ACC112 (cell line): ENCODE measurements at regions not wholly inside any gene's neighbourhood (a gene's known extent, or its start where the extent isn't known, plus 50 kb on each side); places are given as distances from the start of the nearest gene placed in this dataset.

Source experiments
- H2AFZ ChIP-seq: fragments of 200-600 bp; sonication (generic); one replicate; pipeline ENCODE4 v1.6.0; 2017; ENCODE audit warnings: antibody characterized with exemption, low read length; ENCODE audit not compliant: unreplicated experiment
- H3K27ac ChIP-seq: fragments of 200-600 bp; sonication (generic); 2 replicates; pipeline ENCODE4 v1.5.1; 2014; ENCODE audit warnings: low read depth, mild to moderate bottlenecking, antibody characterized with exemption, low read length, moderate library complexity
- H3K27me3 ChIP-seq: fragments of 200-600 bp; sonication (generic); 2 replicates; pipeline ENCODE4 v1.6.1; 2014; ENCODE audit warnings: mild to moderate bottlenecking, antibody characterized with exemption, low read length, moderate library complexity, mixed read lengths; ENCODE audit not compliant: insufficient read depth
- H3K36me3 ChIP-seq: fragments of 200-600 bp; sonication (generic); 2 replicates; pipeline ENCODE4 v1.6.1; 2016; ENCODE audit warnings: mild to moderate bottlenecking, antibody characterized with exemption, low read length, moderate library complexity, mixed read lengths; ENCODE audit not compliant: insufficient read depth
- H3K4me1 ChIP-seq: fragments of 200-600 bp; sonication (generic); one replicate; pipeline ENCODE4 v1.6.1; 2016; ENCODE audit warnings: low read length, mixed read lengths; ENCODE audit not compliant: insufficient read depth, unreplicated experiment, control insufficient read depth
- H3K4me3 ChIP-seq: fragments of 200-600 bp; sonication (generic); 2 replicates; pipeline ENCODE4 v1.5.1; 2014; ENCODE audit warnings: mild to moderate bottlenecking, low read depth, low read length
- H3K79me2 ChIP-seq: fragments of 200-600 bp; sonication (generic); one replicate; pipeline ENCODE4 v1.6.0; 2016; ENCODE audit warnings: low read length; ENCODE audit not compliant: control insufficient read depth, unreplicated experiment, insufficient read depth

DNA sequence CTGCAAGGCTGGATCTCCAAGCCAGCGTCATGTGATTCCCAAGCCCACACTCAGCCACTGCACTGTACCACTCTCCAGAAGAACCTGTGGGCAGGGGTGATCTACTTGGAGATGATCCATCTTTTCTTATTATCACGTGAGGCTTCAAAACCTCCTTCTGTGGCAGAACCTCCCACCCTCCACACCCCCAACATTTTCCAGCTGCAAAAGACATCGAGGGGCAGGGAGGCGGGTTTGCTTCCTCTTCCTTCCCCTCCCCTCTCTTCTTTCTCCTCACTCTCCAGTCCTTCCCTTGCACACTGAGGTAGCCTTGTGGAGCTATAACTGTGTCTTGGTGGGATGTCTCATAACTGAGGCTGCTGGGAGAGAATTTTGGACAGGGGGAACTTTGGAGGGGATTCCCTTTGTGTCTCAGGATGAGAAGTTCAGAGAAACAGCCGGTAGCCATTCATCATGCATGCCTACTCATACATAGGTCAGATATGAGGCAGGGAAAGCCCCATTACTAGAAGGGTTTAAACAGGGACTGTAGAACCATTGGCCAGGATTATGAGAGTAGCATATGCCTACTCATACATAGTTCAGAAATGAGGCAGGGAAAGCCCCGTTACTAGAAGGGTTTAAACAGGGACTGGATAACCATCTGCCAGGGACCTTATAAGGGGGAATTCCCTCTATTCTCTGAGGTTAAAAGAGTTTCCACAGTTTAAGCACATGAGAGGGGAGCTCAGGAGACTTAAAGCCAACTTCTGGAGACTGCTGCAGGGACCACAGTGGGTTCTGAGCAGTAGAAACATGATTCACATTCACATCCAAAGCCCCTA is 420.7 kb upstream of the CADM1 start:
- H3K27ac ChIP-seq: no peak overlapping the region
- H3K36me3 ChIP-seq: no peaks in the 10 kb centered on the region
- no peaks in the 10 kb centered on the region for H3K27me3 ChIP-seq
- H3K4me1 ChIP-seq: no peaks in the 10 kb centered on the region
- no peak overlapping the region for H3K4me3 ChIP-seq
- no peak overlapping the region for H2AFZ ChIP-seq
- H3K79me2 ChIP-seq: no peaks in the 10 kb centered on the region

DNA sequence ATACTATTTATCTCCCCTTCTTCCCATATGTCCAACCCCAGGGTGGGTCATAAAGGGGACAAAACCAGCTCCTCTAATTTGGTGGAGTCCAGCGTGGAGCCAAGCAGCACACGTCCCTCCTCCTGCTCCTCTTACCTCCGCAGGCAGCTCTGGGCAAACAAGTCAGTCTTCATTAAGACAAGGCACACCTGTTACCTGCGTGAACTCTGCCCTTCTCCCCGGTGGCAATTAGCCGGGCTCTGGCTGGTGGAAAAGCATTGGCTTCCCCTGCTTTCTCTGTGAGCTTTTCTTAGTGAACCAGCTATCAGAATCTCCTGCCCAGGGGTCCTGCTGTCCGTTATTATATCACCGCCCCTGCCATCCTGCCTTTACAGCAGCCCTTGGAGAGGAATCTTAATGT is 418.7 kb upstream of the CADM1 start:
- Histone ChIP-seq H3K36me3 (no peaks in the 10 kb centered on the region), H3K79me2 (no peaks in the 10 kb centered on the region), H3K4me1 (no peaks in the 10 kb centered on the region), H3K4me3 (no peak overlapping the region), H3K27ac (no peak overlapping the region), H2AFZ (no peak overlapping the region), H3K27me3 (no peaks in the 10 kb centered on the region)

DNA sequence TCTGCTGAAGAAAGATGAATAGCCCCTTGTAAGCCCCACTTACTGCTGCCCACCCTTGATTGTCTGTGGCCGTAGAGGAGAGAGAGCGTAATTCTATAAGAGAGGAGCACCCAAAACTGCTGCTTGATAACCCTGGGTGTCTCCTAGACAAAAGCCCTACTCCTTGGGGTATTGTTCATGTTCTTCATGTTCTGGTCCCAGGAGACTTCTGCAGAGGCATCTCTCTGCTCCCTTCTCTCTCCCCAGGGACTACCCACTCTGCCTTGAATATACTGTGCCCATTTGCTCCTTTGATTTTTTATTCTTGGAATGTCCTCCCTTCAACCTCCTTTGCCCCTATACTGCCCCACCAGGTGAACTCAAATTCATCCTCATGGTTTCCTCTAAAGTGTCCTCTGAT is 417.8 kb upstream of the CADM1 start:
- no peaks in the 10 kb centered on the region for H3K36me3 ChIP-seq
- H3K27me3 ChIP-seq: no peaks in the 10 kb centered on the region
- no peak overlapping the region for H2AFZ ChIP-seq
- no peaks in the 10 kb centered on the region for H3K79me2 ChIP-seq
- no peak overlapping the region for H3K27ac ChIP-seq
- no peaks in the 10 kb centered on the region for H3K4me1 ChIP-seq
- no peak overlapping the region for H3K4me3 ChIP-seq

DNA sequence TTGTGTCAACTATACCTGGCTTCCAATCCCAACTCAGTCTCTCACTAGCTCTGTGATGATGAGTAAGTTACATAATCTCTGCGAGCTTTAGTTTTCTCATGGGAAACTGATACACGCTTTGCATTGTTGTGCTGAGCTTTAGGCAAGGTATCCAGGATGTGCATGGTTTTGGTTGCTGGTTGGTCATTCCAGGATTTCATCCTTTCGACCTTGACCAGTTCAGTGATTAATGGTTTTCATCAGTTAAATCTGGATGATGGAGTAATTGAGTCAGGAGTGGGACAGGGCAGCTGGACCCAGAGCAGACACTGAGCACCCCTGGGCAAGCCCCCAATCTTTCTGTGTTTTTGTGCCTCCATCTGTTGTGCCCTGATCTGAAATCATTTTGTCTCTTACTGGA is 417.3 kb upstream of the CADM1 start:
- Histone ChIP-seq H3K27ac (no peak overlapping the region), H2AFZ (no peak overlapping the region), H3K36me3 (no peaks in the 10 kb centered on the region), H3K4me3 (no peak overlapping the region), H3K27me3 (no peaks in the 10 kb centered on the region), H3K4me1 (no peaks in the 10 kb centered on the region), H3K79me2 (no peaks in the 10 kb centered on the region)

DNA sequence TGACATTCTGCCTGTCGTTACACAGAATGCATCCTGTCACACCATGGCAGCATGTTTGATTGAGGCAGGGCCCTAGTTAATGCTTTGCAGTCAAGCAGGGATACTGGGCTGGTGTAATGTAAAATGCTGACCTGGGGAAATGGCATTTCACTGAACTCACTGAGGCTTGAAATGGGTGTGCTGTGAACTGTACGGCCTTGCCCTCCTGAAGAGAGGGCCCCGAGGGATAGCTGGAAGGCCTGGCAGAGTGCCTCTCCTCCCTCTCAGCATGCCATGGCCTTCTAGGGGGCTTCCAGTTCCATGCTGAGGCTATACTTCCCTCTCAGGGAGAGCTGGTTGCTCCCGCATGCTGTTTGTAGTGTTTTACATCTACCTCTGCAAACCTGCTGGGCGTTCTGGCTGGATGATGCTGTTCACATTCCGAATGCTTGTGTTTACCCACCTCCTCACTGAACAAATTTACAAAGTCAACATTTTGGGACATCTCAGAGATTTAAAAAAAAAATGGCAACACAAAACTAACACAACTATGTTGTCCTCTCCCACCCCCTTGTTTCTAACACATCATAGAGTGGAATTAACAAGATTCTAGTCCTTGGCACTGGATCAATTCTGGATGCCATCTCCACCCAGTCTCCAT is 416.7 kb upstream of the CADM1 start:
- Histone ChIP-seq H3K79me2 (no peaks in the 10 kb centered on the region), H3K4me1 (no peaks in the 10 kb centered on the region), H3K27ac (no peak overlapping the region), H2AFZ (no peak overlapping the region), H3K36me3 (no peaks in the 10 kb centered on the region), H3K4me3 (no peak overlapping the region), H3K27me3 (no peaks in the 10 kb centered on the region)

DNA sequence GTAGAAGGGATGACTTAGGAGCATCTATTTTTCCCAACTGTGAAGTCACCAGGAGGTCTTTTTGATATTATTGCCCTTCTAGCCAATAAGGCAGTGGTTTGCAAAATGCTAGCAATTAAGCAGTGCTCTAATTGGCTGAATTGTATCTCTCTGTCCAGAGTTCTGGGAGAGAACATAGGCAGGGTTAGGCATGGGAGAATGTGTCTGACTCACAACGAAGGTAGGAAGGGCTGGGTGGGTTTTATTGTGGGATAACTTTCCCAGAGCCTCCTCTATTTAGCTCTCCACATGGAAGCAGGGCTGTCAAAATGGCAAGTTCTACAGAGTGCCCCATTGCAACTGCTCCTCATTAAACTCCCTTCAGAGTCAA is 415.9 kb upstream of the CADM1 start:
- Histone ChIP-seq H3K36me3 (no peaks in the 10 kb centered on the region), H3K27me3 (no peaks in the 10 kb centered on the region), H3K79me2 (no peaks in the 10 kb centered on the region), H3K4me1 (no peaks in the 10 kb centered on the region), H3K4me3 (no peak overlapping the region), H2AFZ (no peak overlapping the region), H3K27ac (no peak overlapping the region)

DNA sequence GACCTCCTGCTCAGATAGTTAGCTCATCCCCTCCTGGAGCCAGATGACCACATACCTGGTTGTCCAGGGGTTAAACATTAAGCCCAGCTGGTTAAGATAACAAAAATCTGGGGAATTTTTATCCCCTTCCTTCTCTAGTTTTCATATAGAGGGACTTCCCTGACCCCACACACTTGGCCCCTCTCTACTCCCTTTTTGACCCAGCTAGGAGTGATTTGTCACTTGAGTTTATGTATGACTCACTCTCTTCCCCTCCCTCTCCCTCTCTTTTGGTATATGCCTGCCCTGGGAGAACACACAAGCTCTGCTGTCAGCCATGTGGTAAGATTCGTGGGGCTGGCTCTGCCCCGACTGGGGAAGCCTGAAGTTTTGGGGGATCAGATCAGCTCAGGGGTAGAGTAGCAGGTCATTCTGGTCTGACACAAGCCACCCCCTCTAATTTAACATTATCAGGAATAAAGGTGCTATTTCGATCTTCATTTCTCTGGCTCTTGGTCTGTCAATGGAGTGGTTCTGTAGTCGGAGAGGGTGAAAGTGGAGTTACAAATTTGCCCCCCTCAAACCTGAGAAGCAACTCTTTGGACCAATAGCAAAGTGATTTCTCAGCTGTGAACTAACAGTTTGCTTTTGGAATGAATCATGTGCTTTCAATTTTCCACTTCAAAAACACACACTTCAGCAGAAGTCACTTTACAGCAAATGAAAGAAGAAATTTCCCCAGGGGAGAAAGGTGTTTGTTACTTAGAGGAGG is 415.3 kb upstream of the CADM1 start:
- H3K4me1 ChIP-seq: no peaks in the 10 kb centered on the region
- no peak overlapping the region for H3K27ac ChIP-seq
- no peak overlapping the region for H2AFZ ChIP-seq
- no peaks in the 10 kb centered on the region for H3K36me3 ChIP-seq
- H3K4me3 ChIP-seq: no peak overlapping the region
- H3K27me3 ChIP-seq: no peaks in the 10 kb centered on the region
- H3K79me2 ChIP-seq: no peaks in the 10 kb centered on the region

DNA sequence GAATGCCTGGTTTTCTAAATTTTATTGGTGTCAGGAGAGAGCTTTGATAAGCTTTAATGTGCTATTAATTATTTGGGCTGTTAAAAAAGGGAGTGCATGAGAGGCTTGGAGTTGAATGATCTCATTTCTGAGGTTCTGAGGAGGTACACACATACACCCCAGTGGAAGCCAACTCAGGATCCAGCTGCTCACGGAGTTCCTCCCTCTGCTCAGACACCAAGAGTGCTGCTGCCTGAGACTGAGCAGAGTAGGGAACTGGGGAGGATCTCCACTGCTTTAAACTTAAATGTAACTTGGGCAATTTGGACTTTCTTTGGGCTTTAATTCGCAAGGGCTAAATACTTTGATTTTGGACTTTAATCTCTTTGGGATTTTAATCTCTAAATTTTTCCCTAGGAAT is 414.4 kb upstream of the CADM1 start:
- Histone ChIP-seq H3K36me3 (no peaks in the 10 kb centered on the region), H3K4me1 (no peaks in the 10 kb centered on the region), H2AFZ (no peak overlapping the region), H3K79me2 (no peaks in the 10 kb centered on the region), H3K27ac (no peak overlapping the region), H3K4me3 (no peak overlapping the region), H3K27me3 (no peaks in the 10 kb centered on the region)

DNA sequence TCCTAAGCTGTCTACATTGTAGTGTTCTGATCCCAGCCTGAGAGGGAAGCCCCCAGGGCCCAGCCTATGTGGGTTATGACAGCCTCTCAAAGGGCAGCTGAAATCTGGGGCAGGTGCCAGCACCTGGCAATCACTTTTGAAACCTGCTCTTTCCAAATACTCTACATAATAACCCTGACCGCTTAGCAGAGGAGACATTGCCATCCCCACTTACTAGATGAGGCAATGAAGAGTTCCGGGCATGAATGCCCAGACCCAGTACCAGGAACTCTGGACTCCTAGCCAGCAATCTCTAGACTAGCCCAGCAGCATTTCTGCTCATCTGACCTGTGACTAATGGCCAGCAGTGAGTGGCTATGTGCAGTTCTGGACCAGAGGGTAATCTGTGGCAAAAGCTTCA is 412.4 kb upstream of the CADM1 start:
- Histone ChIP-seq H2AFZ (no peak overlapping the region), H3K4me3 (no peak overlapping the region), H3K79me2 (no peaks in the 10 kb centered on the region), H3K27ac (no peak overlapping the region), H3K36me3 (no peaks in the 10 kb centered on the region), H3K4me1 (no peaks in the 10 kb centered on the region), H3K27me3 (no peaks in the 10 kb centered on the region)

DNA sequence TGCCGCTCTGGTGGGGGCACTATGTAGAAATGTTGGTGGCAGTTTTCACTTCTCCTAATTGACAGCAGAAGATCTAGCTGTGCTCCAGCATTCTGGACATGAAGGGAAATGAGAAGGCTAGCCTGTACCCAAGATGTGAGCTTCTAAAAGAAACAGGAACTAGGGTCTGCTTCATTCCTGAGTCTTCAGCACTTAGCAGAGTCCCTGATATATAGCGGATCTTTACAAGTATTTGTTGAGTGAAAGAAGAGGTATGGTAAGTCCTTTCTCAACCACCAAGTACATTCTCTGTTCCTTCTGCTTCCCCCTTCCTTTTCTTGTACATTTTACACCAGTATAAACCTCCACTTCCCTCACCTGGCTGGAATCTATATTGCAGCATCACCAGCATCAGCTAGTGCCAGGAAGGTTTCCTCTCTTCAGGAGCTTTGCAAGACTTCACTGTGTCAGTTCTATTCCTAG is 408.3 kb upstream of the CADM1 start:
- H2AFZ ChIP-seq: no peak overlapping the region
- H3K36me3 ChIP-seq: no peaks in the 10 kb centered on the region
- H3K4me3 ChIP-seq: no peak overlapping the region
- H3K27me3 ChIP-seq: no peaks in the 10 kb centered on the region
- H3K4me1 ChIP-seq: no peaks in the 10 kb centered on the region
- H3K27ac ChIP-seq: no peak overlapping the region
- no peaks in the 10 kb centered on the region for H3K79me2 ChIP-seq
